ENCODE measurements at regions not wholly inside any gene's neighbourhood (a gene's known extent, or its start where the extent isn't known, plus 50 kb on each side); places are given as distances from the start of the nearest gene placed in this dataset.

GRCh38 chr5:110159202-110159601 lies 469.5 kb downstream of the MAN2A1 start:
- no peak for DNase-seq
- TF ChIP-seq POLR2A (IDR thresholded peaks at IDR 0.05; ENCODE audit: low read length) (no peak), GATA1 (IDR thresholded peaks at IDR 0.05; ENCODE audit: low read depth, low read length) (no peak)

- TF ChIP-seq POLR2A (IDR thresholded peaks at IDR 0.05; ENCODE audit: low read length) (no peak), GATA1 (IDR thresholded peaks at IDR 0.05; ENCODE audit: low read depth, low read length) (no peak)
- DNase-seq: no peak
Observed at GRCh38 chr5:110161162-110161561, 471.4 kb downstream of the MAN2A1 start.

GRCh38 chr5:110165366-110165765 lies 475.6 kb downstream of the MAN2A1 start:
- DNase-seq: no peak
- no peak for TF ChIP-seq GATA1 (IDR thresholded peaks at IDR 0.05; ENCODE audit: low read depth, low read length)
- TF ChIP-seq POLR2A (IDR thresholded peaks at IDR 0.05; ENCODE audit: low read length): no peak

GRCh38 chr5:110167384-110167783 lies 477.7 kb downstream of the MAN2A1 start:
- DNase-seq: no peak
- no peak for TF ChIP-seq POLR2A (IDR thresholded peaks at IDR 0.05; ENCODE audit: low read length)
- no peak for TF ChIP-seq GATA1 (IDR thresholded peaks at IDR 0.05; ENCODE audit: low read depth, low read length)

GRCh38 chr5:110169461-110169860 lies 479.7 kb downstream of the MAN2A1 start:
- TF ChIP-seq POLR2A (IDR thresholded peaks at IDR 0.05; ENCODE audit: low read length) (no peak), GATA1 (IDR thresholded peaks at IDR 0.05; ENCODE audit: low read depth, low read length) (no peak)
- no peak for DNase-seq

GRCh38 chr5:110177729-110178128 lies 488.0 kb downstream of the MAN2A1 start:
- no peak for TF ChIP-seq POLR2A (IDR thresholded peaks at IDR 0.05; ENCODE audit: low read length)
- no peak for TF ChIP-seq GATA1 (IDR thresholded peaks at IDR 0.05; ENCODE audit: low read depth, low read length)
- DNase-seq: no peak

- DNase-seq: no peak
- TF ChIP-seq GATA1 (IDR thresholded peaks at IDR 0.05; ENCODE audit: low read depth, low read length) (no peak), POLR2A (IDR thresholded peaks at IDR 0.05; ENCODE audit: low read length) (no peak)
Observed at GRCh38 chr5:110179321-110179720, 489.6 kb downstream of the MAN2A1 start.

GRCh38 chr5:110194191-110194590 lies 504.5 kb downstream of the MAN2A1 start:
- TF ChIP-seq GATA1 (IDR thresholded peaks at IDR 0.05; ENCODE audit: low read depth, low read length) (no peak), POLR2A (IDR thresholded peaks at IDR 0.05; ENCODE audit: low read length) (no peak)
- no peak for DNase-seq

GRCh38 chr5:110195288-110195687 lies 505.6 kb downstream of the MAN2A1 start:
- TF ChIP-seq POLR2A (IDR thresholded peaks at IDR 0.05; ENCODE audit: low read length) (no peak), GATA1 (IDR thresholded peaks at IDR 0.05; ENCODE audit: low read depth, low read length) (no peak)

GRCh38 chr5:110201791-110202190 lies 512.1 kb downstream of the MAN2A1 start:
- DNase-seq: no peak
- TF ChIP-seq POLR2A (IDR thresholded peaks at IDR 0.05; ENCODE audit: low read length) (no peak), GATA1 (IDR thresholded peaks at IDR 0.05; ENCODE audit: low read depth, low read length) (no peak)

More at GRCh38 chr5:110195288-110195687, 505.6 kb downstream of the MAN2A1 start:
- DNase-seq: no peak

- no peak for DNase-seq
- no peak for TF ChIP-seq POLR2A (IDR thresholded peaks at IDR 0.05; ENCODE audit: low read length)
- TF ChIP-seq GATA1 (IDR thresholded peaks at IDR 0.05; ENCODE audit: low read depth, low read length): no peak
Observed at GRCh38 chr5:110203661-110204060, 513.9 kb downstream of the MAN2A1 start.

GRCh38 chr5:110209401-110209800 lies 517.1 kb downstream of the TMEM232 start:
- no peak for TF ChIP-seq POLR2A (IDR thresholded peaks at IDR 0.05; ENCODE audit: low read length)
- TF ChIP-seq GATA1 (IDR thresholded peaks at IDR 0.05; ENCODE audit: low read depth, low read length): no peak
- no peak for DNase-seq

GRCh38 chr5:110218981-110219380 lies 507.5 kb downstream of the TMEM232 start:
- no peak for TF ChIP-seq GATA1 (IDR thresholded peaks at IDR 0.05; ENCODE audit: low read depth, low read length)
- TF ChIP-seq POLR2A (IDR thresholded peaks at IDR 0.05; ENCODE audit: low read length): no peak
- no peak for DNase-seq

- no peak for DNase-seq
- TF ChIP-seq POLR2A (IDR thresholded peaks at IDR 0.05; ENCODE audit: low read length) (no peak), GATA1 (IDR thresholded peaks at IDR 0.05; ENCODE audit: low read depth, low read length) (no peak)
Observed at GRCh38 chr5:110219769-110220168, 506.7 kb downstream of the TMEM232 start.

GRCh38 chr5:110221036-110221435 lies 505.4 kb downstream of the TMEM232 start:
- no peak for DNase-seq
- TF ChIP-seq POLR2A (IDR thresholded peaks at IDR 0.05; ENCODE audit: low read length): no peak
- no peak for TF ChIP-seq GATA1 (IDR thresholded peaks at IDR 0.05; ENCODE audit: low read depth, low read length)

GRCh38 chr5:110224050-110224449 lies 502.4 kb downstream of the TMEM232 start:
- TF ChIP-seq GATA1 (IDR thresholded peaks at IDR 0.05; ENCODE audit: low read depth, low read length): no peak
- TF ChIP-seq POLR2A (IDR thresholded peaks at IDR 0.05; ENCODE audit: low read length): no peak

More at GRCh38 chr5:110224050-110224449, 502.4 kb downstream of the TMEM232 start:
- DNase-seq: no peak
